ENCODE measurements at regions not wholly inside any gene's neighbourhood (a gene's known extent, or its start where the extent isn't known, plus 50 kb on each side); places are given as distances from the start of the nearest gene placed in this dataset.
"Not testable (repeated sequence)": the region's sequence is repeated elsewhere in the genome, so short reads cannot be mapped to it uniquely, and the experiment has no call there.

DNA sequence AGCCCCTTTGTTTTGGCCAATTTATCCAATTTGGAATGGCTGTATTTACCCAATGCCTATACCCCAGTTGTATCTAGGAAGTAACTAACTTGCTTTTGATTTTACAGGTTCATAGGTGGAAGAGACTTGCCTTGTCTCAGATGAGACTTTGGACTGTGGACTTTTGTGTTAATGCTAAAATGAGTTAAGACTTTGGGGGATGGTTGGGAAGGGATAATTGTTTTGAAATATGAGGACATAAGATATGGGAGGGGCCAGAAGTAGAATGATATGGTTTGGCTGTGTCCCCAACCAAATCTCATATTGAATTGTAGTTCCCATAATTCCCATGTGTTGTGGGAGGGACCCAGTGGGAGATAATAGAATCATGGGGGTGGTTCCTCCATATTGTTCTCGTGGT lies 94.4 kb upstream of the TMEM170B start:
- not testable (repeated sequence) for TF ChIP-seq POLR2AphosphoS5 (IDR thresholded peaks at IDR 0.05; ENCODE audit: low read depth, low read length); TAF1 (IDR thresholded peaks at IDR 0.05; ENCODE audit: borderline replicate concordance, low read depth, low read length); POLR2A (IDR thresholded peaks at IDR 0.05; ENCODE audit: low read depth, low read length)
